ENCODE measurements at regions not wholly inside any gene's neighbourhood (a gene's known extent, or its start where the extent isn't known, plus 50 kb on each side); places are given as distances from the start of the nearest gene placed in this dataset.
"Not testable (repeated sequence)": the region's sequence is repeated elsewhere in the genome, so short reads cannot be mapped to it uniquely, and the experiment has no call there.

GRCh38 chrX:144219035-144219434 is 335.2 kb downstream of the UBE2NL start:
- Histone ChIP-seq H3K27me3 (ENCODE audit: low read length) (no peaks in the 10 kb centered on the region), H3F3A (ENCODE audit: insufficient read depth) (no peaks in the 10 kb centered on the region), H2AFZ (ENCODE audit: low read depth, low read length, severe bottlenecking) (no peak overlapping the region), H3K9ac (ENCODE audit: low read length) (no peak overlapping the region), H3K9me2 (replicated peaks; ENCODE audit: insufficient read depth, low read length) (no peaks in the 10 kb centered on the region), H3K27ac (ENCODE audit: low read depth, low read length) (no peak overlapping the region), H3K79me2 (ENCODE audit: insufficient read depth, low read length) (no peaks in the 10 kb centered on the region), H3K4me3 (ENCODE audit: insufficient read depth, low read length, poor library complexity, severe bottlenecking) (no peak overlapping the region), H3K36me3 (ENCODE audit: low read length) (no peaks in the 10 kb centered on the region), H4K20me1 (ENCODE audit: low read depth, low read length) (no peaks in the 10 kb centered on the region), H3K4me2 (ENCODE audit: low read depth, low read length, poor library complexity, severe bottlenecking) (no peak overlapping the region), H3K9me3 (ENCODE audit: insufficient read depth, low read length) (no peaks in the 10 kb centered on the region)
- no peak for TF ChIP-seq EZH2phosphoT487 (conservative IDR thresholded peaks at IDR 0.05; ENCODE audit: low read length)
- TF ChIP-seq CTCF (IDR thresholded peaks at IDR 0.05; ENCODE audit: insufficient read depth, low read length, poor library complexity, severe bottlenecking), result no peak

- not testable (repeated sequence) for H3K9me2 ChIP-seq (replicated peaks; ENCODE audit: insufficient read depth, low read length); H3K27me3 ChIP-seq (ENCODE audit: low read length); H3K79me2 ChIP-seq (ENCODE audit: insufficient read depth, low read length); H3K27ac ChIP-seq (ENCODE audit: low read depth, low read length); H4K20me1 ChIP-seq (ENCODE audit: low read depth, low read length); H2AFZ ChIP-seq (ENCODE audit: low read depth, low read length, severe bottlenecking); H3K9me3 ChIP-seq (ENCODE audit: insufficient read depth, low read length); H3K9ac ChIP-seq (ENCODE audit: low read length); H3K36me3 ChIP-seq (ENCODE audit: low read length); H3K4me3 ChIP-seq (ENCODE audit: insufficient read depth, low read length, poor library complexity, severe bottlenecking); H3K4me2 ChIP-seq (ENCODE audit: low read depth, low read length, poor library complexity, severe bottlenecking); H3F3A ChIP-seq (ENCODE audit: insufficient read depth)
These were observed 347.4 kb downstream of the UBE2NL start for GRCh38 chrX:144231116-144231785.

GRCh38 chrX:144253356-144253755 is 369.5 kb downstream of the UBE2NL start:
- H3K79me2 ChIP-seq (ENCODE audit: insufficient read depth, low read length), result no peaks in the 10 kb centered on the region
- H3K27ac ChIP-seq (ENCODE audit: low read depth, low read length), result no peak overlapping the region
- H2AFZ ChIP-seq (ENCODE audit: low read depth, low read length, severe bottlenecking), result no peak overlapping the region
- H3K4me2 ChIP-seq (ENCODE audit: low read depth, low read length, poor library complexity, severe bottlenecking), result no peak overlapping the region
- no peak overlapping the region for H3K4me3 ChIP-seq (ENCODE audit: insufficient read depth, low read length, poor library complexity, severe bottlenecking)
- H3K9ac ChIP-seq (ENCODE audit: low read length), result no peak overlapping the region
- no peaks in the 10 kb centered on the region for H4K20me1 ChIP-seq (ENCODE audit: low read depth, low read length)
- H3K9me3 ChIP-seq (ENCODE audit: insufficient read depth, low read length), result no peaks in the 10 kb centered on the region
- H3K27me3 ChIP-seq (ENCODE audit: low read length), result no peaks in the 10 kb centered on the region
- H3K36me3 ChIP-seq (ENCODE audit: low read length), result no peaks in the 10 kb centered on the region
- no peaks in the 10 kb centered on the region for H3K9me2 ChIP-seq (replicated peaks; ENCODE audit: insufficient read depth, low read length)
- TF ChIP-seq EZH2phosphoT487 (conservative IDR thresholded peaks at IDR 0.05; ENCODE audit: low read length), result no peak
- no peak for TF ChIP-seq CTCF (IDR thresholded peaks at IDR 0.05; ENCODE audit: insufficient read depth, low read length, poor library complexity, severe bottlenecking)
- H3F3A ChIP-seq (ENCODE audit: insufficient read depth), result no peaks in the 10 kb centered on the region

- H3F3A ChIP-seq (ENCODE audit: insufficient read depth), result no peaks in the 10 kb centered on the region
- TF ChIP-seq CTCF (IDR thresholded peaks at IDR 0.05; ENCODE audit: insufficient read depth, low read length, poor library complexity, severe bottlenecking) (no peak), EZH2phosphoT487 (conservative IDR thresholded peaks at IDR 0.05; ENCODE audit: low read length) (no peak)
- H3K9ac ChIP-seq (ENCODE audit: low read length), result no peak overlapping the region
- H3K36me3 ChIP-seq (ENCODE audit: low read length), result no peaks in the 10 kb centered on the region
- H3K27me3 ChIP-seq (ENCODE audit: low read length), result no peaks in the 10 kb centered on the region
- 0 out of 2 replicates have a peak overlapping the region, but pooled peaks have one; percentile 29 for H3K27ac ChIP-seq (ENCODE audit: low read depth, low read length)
- no peak overlapping the region for H2AFZ ChIP-seq (ENCODE audit: low read depth, low read length, severe bottlenecking)
- peak overlapping the region; percentile 44 for H3K4me2 ChIP-seq (ENCODE audit: low read depth, low read length, poor library complexity, severe bottlenecking)
- no peaks in the 10 kb centered on the region for H3K9me3 ChIP-seq (ENCODE audit: insufficient read depth, low read length)
- H4K20me1 ChIP-seq (ENCODE audit: low read depth, low read length), result no peaks in the 10 kb centered on the region
- no peak overlapping the region for H3K4me3 ChIP-seq (ENCODE audit: insufficient read depth, low read length, poor library complexity, severe bottlenecking)
- no peaks in the 10 kb centered on the region for H3K9me2 ChIP-seq (replicated peaks; ENCODE audit: insufficient read depth, low read length)
- H3K79me2 ChIP-seq (ENCODE audit: insufficient read depth, low read length), result no peaks in the 10 kb centered on the region
These were observed 375.2 kb downstream of the UBE2NL start for GRCh38 chrX:144259054-144259453.

All from SU-DHL-6 (cell line).